ENCODE measurements at regions not wholly inside any gene's neighbourhood (a gene's known extent, or its start where the extent isn't known, plus 50 kb on each side); places are given as distances from the start of the nearest gene placed in this dataset.
"Not testable (repeated sequence)": the region's sequence is repeated elsewhere in the genome, so short reads cannot be mapped to it uniquely, and the experiment has no call there.

DNA sequence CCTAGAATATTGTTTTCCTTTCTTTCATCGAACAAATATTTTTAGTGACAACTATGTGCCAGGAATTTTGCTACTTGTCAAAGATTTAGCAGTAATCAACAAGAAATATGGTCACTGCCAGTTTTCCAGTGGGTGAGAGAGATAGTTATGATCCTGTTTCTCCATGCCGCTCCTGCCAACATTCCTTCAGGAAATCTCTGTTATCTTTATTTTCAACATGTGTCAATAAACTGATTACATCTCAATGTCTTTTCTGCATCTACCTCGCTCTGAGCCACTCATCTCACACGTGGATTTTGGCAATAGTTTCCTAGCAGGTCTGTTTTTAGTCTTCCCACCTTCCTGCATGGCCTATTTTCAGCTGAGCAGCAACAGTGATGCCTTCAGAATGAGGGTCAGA is 650.0 kb upstream of the STXBP6 start:
- no peak for DNase-seq (ENCODE audit: low read depth in 2 of 2)

DNA sequence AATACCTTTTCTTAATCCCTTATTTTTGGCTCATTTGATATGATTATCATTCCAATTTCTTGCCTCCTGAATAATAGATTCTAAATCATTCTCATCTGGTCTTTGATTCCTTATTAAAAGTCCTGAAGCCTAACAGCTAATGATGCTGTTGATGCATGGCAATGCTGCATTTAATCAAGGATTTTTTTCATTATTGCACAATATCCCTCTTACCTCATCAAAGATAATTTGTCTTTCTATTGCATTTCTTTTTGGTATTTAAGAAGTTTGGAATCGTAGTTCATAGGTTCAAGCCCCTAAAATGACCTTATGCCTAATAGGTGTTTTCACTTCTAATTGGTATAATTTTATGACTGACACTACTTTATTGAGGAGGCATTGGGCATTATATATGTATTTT is 648.2 kb upstream of the STXBP6 start:
- DNase-seq (ENCODE audit: low read depth in 2 of 2): no peak

DNA sequence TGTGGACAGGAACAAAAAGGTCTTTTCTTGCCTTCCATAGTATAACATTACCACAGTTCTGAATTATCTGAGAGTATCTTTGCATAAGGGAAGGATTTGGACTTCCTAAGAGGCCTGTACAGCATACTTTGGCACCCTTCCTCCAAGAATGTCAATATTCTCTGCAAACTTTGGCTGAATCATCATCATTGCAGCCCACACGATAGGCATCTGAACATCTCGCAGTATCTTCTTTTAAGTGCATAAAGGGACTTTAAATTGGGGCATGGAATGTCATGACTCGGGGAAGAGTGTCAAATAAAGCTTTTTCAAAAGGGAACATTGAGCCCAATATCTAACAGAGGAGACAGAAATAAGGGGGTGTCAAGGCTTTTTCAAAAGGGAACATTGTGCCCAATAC is 646.2 kb upstream of the STXBP6 start:
- DNase-seq (ENCODE audit: low read depth in 2 of 2): no peak

DNA sequence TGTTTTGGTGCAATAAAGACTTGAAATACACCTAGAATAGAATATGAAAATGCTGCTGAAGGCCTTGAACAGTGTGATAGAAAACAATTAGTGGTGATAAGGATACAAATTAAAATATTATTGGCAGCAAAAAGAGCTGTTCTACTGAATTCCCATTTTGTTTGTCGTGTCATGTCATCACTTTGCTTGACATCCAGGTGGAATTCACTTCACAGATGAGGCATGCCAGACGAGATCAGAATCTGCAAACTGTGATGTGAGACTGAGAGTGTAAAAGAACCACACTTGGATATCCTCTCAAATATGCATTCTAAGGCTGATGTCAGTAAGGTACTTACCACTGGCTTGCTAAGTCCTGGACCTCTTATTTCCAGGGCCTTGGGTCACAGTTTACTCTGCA is 635.1 kb upstream of the STXBP6 start:
- DNase-seq (ENCODE audit: low read depth in 2 of 2): no peak

DNA sequence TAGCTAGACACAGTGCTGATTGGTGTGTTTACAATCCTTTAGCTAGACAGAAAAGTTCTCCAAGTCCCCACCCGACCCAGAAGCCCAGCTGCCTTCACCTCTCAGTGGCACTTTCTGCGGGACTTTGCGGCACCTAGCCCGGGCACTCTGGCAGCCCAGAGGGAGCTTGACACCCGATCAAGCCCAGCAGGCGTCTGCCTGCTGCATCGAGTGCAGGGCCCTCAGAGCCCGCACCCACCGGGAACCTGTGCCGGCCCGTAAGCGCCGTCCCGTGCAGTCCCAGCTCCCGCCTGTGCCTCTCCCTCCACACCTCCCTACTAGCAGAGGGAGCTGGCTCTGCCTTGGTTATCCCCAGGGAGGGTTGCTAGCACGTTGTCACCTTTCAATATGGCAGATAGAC is 631.0 kb upstream of the STXBP6 start:
- no peak for DNase-seq (ENCODE audit: low read depth in 2 of 2)

DNA sequence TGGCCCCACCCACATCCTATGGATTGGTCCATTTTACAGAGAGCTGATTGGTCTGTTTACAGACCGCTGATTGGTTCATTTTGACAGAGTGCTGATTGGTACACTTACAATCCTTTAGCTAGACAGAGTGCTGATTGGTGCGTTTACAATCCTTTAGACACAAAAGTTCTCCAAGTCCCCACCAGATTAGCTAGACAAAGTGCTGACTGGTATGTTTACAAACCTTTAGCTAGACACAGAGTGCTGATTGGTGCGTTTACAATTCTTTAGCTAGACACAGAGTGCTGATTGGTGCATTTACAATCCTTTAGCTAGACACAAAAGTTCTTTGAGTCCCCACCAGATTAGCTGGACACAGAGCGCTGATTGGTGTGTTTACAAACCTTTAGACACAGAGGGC is 630.6 kb upstream of the STXBP6 start:
- not testable (repeated sequence) for DNase-seq (ENCODE audit: low read depth in 2 of 2)

DNA sequence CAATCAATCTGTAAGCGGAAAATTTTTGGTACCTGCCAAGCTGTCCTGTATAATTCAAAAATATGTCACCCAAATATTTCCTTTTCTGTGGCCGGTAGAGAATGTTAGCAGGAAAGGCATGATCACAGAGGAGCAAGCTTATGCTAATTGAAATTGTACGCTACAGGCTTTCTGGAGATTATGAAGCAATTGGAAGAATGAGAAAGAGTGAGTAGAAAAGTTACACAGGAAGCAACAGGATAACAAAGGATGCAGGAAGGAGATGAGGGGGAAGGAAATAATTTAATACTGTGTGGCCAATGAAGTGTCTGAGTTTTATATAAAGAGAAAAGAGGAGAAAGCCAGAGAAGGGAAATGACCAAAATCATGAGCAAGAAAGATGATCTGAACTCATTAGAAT is 627.2 kb upstream of the STXBP6 start:
- no peak for DNase-seq (ENCODE audit: low read depth in 2 of 2)

DNA sequence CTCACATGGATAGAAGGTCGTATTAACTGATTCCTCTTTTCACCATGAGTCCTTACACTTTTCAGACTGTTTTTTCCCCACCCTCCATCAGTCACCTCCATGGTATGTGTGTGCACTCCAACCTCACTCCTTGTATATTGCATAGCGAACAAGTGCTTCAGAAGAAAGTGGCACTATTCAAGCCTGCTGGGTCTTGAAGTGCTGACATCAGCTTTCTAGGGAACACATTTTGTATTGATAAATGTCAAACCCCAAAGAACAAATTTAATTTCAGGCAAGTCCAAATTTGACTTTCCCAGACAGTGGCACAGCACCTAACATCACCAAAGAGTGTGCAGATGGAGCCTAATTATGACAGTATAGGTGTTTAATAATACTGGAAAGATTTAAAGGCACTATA is 617.4 kb upstream of the STXBP6 start:
- DNase-seq (ENCODE audit: low read depth in 2 of 2): no peak

DNA sequence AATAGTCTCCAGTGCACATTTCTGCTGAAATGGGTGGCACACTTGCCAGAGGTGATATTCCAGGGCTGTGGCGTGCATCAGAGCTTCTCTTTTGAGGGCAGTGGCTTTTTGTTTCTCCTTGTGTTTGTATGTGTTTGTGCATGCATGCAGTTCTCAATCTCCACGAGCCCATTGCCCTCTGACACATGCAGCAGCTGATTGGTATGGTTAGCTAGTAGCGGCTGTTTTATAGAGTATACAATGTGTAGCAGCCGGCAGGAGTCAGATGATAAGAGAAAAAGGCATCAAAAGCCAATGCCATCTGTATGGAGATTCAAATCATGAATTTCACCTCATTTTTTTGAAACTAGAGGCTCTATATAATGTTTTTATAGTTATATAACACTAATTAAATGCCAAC is 616.9 kb upstream of the STXBP6 start:
- DNase-seq (ENCODE audit: low read depth in 2 of 2): no peak

DNA sequence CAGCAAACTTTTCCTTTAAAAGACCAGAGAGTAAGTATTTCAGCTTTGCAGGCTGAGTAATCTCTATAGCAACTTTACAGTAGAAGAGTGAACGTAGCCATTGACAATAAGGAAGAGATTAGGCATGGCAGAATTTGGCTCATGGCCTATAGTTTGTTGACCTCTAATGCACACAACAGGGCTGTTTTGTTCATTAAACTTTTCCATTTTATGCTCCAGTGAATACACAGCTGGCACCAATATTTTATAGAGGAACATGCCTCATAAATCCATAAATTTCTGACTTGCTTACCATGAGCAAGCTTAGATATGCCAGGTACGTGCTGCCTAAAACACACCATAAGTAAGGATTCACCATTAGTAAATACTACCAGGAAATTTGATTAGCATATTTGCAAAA is 609.0 kb upstream of the STXBP6 start:
- no peak for DNase-seq (ENCODE audit: low read depth in 2 of 2)

DNA sequence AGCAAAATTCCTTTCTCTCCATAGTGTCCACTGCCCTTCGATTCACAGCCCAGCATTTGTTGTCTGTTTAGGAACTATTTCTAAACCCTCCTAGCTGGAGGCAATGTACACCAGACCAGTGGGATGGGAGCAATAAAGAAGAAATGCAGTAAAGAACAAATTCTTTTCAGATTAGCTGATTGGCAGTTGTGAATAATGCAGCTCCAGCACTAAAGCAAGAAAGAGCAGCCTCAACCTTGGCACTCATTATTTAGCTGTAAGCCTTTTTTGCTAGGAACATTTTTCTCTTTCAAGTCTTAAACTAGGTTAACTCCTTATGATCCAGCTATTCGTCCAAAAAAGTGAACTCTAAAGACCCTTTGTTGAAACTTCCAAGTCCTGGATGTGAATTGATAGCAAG is 580.5 kb upstream of the STXBP6 start:
- DNase-seq (ENCODE audit: low read depth in 2 of 2): no peak

DNA sequence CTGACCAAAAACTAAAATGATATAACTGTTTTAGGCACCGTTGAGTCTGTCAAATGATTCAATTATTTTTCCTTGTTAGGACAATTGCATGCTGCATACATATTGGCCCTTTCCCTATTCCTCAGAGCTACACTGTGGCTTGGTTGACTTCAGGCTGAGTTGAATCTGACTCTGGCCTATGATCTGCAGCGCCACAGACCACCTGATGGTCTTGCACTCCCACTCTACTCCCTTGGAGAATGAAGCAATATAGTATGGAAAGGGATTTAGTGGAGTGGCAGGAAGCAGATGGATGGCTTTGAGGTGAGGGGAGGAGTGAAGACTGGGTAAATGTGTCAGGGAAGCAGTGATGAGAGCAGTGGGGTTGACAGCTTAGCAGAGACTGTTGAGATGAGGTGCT is 579.0 kb upstream of the STXBP6 start:
- DNase-seq (ENCODE audit: low read depth in 2 of 2): no peak

DNA sequence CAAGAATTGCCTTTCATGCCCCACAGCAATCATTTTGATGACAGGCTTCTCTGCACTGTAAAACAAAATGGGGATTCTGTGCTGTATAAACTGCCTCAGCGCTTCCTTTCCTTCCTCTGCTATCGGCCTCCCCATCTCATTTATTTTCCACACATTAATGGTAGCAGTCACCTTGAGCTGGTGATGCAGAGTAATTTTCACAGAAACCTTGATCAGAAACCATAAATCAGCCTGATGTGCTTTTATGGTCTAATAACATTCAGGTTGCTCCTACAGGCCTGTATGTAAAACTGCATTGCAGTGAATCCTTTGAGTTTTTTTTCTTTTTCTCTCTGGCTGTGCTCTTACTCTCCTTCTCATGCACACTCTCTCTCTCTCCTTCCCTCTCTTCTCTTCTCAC is 578.4 kb upstream of the STXBP6 start:
- DNase-seq (ENCODE audit: low read depth in 2 of 2): no peak

DNA sequence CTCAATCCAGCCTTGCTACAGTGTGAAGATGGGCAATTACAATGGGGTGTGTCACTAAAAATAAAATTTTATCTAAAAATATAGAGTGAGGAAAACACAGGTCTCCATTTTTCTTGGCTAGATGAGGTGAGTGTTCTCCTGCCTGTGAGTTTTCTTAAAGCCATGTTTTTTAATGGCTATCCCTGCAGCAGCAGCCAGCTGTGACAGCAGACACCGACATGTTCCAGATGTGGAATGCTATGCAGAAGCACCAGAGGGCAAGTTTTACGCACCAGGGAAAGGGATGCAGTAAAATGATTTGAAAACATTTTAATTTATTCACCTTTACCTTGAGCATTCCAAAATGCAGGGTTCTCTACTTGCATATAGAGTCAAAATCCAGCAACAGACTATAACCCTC is 577.0 kb upstream of the STXBP6 start:
- DNase-seq (ENCODE audit: low read depth in 2 of 2): no peak

DNA sequence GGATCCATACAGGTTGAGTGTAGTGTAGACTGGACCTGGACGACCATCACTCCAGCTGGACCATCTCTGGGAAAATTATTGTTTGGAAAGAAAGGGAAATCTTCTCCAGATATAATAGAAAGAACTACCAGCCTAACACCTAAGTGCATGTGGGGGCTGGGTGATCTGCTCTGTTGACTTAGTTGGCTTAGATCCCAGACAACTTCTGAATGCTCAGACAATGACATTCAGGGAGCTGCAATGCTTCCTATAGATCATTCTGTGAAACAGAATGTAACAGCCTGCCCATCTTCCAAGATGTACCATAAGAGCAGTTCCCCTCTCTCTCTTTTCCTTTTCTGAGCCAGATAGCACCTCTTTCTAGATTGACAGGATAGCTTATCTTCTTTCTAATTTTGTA is 572.8 kb upstream of the STXBP6 start:
- no peak for DNase-seq (ENCODE audit: low read depth in 2 of 2)

DNA sequence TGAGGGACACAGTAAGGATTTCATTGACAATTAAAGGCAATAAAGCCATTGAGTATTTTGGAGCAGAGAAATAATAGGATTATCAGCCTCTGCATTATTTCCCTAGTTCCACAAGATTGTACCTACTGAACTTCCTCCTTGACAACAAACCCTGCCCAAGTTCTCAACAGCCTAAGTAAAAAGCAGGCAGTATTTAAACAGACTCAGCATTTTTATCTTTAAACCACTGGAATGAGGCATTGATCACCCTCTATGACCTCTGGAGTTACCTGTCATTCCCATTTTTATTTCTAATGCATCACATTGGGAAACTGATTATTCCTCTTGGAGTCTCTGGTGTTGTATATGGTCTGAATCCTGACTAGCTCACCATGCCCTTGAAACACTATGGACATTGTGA is 570.6 kb upstream of the STXBP6 start:
- DNase-seq (ENCODE audit: low read depth in 2 of 2): no peak

DNA sequence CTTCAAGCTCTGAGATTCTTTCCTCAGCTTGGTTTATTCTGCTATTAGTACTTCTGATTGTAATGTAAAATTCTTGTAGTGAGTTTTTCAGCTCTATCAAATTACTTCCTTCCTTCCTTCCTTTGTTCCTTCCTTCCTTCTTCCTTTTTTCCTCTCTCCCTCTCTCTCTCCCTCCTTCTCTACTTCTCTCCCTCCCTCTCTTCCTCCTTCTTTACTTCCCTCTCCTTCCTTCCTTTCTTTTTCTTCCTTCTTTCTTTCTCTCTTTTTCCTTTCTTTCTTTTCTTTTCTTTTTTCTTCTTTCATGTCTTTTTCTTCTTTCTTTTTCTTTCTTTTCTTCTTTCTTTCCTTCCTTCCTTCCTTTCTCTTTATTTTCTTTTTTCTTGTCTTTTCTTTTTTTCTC is 565.2 kb upstream of the STXBP6 start:
- no peak for DNase-seq (ENCODE audit: low read depth in 2 of 2)

DNA sequence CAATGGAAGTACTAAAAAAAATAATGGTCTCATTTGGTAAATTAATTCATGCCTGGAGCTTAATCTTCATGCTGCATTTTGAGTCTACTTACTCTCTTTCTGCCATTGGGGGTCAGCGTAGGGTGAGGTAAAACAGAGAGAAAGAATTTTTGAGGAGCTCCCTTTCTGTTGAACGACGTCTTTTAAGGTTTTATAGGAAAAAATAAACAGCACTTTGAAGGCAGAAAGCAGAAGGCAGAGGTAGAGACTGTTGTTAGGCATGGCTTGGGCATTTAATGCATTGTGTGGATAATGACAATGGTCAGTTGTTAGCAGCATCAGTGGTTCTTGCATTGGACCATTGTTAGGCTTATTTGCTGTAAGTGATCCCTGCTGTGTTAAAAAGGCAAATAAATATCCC is 557.2 kb upstream of the STXBP6 start:
- no peak for DNase-seq (ENCODE audit: low read depth in 2 of 2)

DNA sequence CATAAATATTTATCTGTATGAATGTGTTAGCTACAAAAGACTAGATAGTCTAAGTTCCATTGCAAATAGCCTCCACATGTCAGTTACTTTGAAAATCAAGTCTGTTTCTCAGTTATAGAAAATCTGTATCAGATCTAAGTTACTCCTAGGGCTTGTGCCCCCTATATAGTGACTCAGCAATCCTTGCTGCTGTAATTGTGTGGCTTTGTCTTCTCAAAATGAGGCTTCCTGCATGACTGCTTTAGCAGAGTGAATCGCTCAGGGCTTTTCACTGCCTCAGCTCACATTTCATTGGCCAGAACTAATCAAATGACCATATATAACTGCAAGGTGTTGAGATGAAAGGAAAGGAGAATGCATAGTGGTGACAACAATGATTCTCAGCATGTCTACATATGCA is 552.2 kb upstream of the STXBP6 start:
- DNase-seq (ENCODE audit: low read depth in 2 of 2): no peak

DNA sequence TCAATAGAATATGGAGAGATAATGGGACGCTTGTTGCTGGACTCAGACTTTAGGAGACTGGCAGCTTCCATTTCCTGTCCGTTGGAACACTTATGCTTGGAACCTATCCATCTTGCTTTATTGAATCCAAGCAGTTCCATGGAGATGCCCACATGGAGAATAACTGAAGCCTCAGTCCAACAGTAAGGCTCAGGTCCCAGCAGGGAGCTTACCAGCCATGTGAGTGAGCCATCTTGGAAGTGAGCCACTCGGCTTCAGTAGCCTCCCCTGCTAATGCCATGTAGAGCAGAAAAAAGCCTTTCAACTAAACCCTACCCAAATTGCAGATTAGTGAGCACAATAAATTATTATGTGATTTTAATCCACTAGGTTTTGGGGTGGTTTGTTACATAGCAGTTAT is 538.8 kb upstream of the STXBP6 start:
- DNase-seq (ENCODE audit: low read depth in 2 of 2): no peak

DNA sequence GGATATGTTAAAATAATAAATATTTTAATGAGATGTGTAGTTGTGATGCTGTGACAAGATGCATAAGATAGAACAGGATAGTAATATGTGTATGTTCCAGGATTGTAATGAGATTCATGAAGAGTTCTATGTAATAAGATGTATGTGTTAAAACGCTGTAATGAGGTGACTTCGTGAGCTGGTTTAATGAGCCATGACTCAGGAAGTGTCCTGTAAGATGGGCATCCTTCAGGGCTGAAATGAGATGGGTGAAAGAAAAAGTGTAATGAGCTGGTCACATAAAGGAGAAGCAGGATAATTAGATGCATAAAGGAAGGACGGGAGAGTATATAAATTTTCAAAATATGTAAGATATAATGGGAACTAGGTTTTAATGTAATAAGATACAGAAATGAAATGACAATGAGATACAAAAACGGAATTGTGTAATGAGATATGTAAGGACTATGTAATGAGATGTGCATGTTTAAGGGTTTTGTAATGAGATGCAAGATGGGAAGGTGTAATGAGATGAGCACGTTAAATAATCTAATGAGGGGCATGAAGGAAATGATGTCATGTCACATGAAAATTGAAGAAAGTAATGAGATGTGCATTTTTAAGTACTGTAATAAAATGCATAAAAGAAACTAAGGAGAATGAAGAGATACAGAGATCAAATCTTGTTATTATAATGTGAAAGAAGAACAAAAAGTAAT is 524.8 kb upstream of the STXBP6 start:
- no peak for DNase-seq (ENCODE audit: low read depth in 2 of 2)

DNA sequence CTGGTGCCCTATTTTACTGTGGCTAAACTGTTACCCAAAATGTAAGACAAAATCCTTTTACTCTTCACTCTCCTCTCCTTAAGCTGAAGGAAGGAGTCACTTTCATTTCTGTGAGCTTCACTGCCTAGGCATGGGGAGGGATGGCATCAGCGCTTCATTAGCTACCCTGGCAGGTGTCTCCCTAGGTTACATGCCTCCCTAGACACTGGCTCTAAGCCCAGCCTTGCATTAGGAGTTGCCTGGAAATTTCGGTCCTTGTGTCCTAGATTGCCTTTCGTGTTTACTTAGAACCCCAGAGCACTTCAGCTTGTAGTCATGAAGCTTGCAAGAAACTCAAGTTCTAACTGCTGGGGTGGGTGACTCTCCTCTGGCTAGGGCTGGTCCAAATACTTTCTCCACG is 520.5 kb upstream of the STXBP6 start:
- no peak for DNase-seq (ENCODE audit: low read depth in 2 of 2)

DNA sequence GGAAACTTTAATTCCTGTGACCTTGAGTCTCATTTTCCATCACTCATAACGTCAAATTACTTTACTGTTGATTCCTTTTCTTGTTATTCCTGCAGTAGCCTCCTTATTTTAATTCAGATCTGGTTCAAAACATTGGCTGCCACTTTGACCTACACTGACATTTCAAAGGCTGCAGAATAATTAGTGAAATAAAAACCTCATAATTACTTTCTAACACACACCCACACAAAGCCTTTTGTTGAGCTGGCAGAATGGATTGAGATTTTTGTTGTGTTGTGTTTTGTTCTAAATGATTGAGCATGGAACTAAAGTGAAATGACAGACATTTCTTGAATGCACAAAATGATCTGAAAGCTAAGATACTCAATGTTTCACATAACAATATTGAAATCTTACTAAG is 507.5 kb upstream of the STXBP6 start:
- no peak for DNase-seq (ENCODE audit: low read depth in 2 of 2)

DNA sequence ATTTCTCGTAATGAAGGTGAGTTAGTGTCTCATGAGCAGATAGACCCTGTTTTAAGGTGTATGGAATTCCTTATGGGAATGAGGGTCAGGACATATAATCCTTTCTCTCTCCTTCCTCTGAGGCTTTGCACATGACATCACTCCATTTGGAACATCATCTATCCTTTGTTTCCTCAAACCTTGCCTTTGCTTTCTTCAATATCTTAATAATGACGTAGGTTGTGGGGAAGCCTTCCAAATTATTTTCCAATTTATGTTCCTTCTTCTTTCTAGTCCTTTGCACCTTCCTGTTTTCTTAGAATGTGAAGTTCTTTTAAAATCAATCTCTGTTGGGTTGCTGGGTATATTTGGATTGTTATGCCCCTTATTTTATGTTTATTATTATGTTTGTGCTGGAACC is 502.9 kb upstream of the STXBP6 start:
- no peak for DNase-seq (ENCODE audit: low read depth in 2 of 2)

DNA sequence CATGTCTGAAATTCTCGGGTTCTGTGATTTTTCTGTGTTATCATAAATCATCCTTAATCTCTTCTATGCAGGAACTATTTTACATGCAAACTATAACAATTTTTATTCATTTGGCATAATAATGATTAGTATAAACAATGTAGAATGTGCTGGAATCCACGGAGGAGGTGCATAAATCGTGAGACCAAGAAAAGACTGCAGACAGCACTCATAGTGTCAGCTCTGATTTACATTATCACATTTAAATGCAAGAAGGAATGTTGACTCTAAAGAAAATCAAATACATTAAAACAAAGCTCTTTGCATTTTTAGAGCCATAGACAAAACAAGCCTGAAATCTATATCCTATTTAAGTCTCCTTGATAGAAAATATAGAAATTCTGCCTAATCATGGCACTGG is 501.7 kb upstream of the STXBP6 start:
- no peak for DNase-seq (ENCODE audit: low read depth in 2 of 2)
